ENCODE measurements at regions not wholly inside any gene's neighbourhood (a gene's known extent, or its start where the extent isn't known, plus 50 kb on each side); places are given as distances from the start of the nearest gene placed in this dataset.
A peak's percentile ranks its signal among the peaks of the same experiment; 100 is the strongest.

GRCh38 chr1:165073185-165074007 lies 283.1 kb downstream of the LMX1A start:
- peak; percentile 62 for DNase-seq (ENCODE audit: low read depth)

DNA sequence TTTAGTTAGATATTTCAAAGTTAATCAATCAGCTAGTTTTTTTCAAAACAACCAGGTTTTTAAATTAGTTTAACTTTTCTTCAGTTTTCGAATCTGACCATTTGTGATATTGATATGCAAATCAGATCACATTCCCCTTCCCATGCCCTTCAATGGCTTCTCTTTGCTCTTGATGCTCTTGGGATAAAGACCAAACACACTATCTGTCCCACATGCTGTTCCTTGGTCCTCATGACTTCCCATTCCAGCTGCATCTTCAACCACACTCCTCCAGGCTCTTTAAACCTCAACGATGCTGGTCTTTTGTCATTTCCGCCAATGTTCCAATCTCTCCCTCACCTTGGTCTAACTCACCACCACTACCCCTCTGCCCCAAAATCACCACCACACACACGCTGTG lies 285.8 kb downstream of the LMX1A start:
- no peak for DNase-seq (ENCODE audit: low read depth)

GRCh38 chr1:165069829-165070228 lies 286.7 kb downstream of the LMX1A start:
- no peak for DNase-seq (ENCODE audit: low read depth)

DNA sequence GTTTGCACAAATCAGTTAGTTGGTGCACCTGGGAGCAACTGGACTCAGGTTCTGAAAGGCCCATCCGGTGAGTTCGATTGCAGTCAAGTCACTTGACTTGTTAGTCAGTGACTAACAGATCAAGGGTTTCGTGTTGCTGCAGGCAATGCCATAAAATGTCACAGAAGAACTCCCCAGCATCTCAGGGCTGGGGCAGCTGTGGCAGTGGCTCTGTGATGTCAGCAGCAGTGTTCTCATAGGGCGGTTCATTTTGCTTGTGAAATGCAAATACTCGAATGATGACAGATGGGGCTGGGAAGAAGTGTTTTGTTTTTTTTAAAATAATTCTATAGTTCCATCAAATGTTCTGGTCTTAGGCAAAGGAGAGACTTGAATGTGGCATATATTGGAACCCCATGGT lies 287.8 kb downstream of the LMX1A start:
- peak; percentile 3 for DNase-seq (ENCODE audit: low read depth)

GRCh38 chr1:165067829-165068228 lies 288.7 kb downstream of the LMX1A start:
- no peak for DNase-seq (ENCODE audit: low read depth)

DNA sequence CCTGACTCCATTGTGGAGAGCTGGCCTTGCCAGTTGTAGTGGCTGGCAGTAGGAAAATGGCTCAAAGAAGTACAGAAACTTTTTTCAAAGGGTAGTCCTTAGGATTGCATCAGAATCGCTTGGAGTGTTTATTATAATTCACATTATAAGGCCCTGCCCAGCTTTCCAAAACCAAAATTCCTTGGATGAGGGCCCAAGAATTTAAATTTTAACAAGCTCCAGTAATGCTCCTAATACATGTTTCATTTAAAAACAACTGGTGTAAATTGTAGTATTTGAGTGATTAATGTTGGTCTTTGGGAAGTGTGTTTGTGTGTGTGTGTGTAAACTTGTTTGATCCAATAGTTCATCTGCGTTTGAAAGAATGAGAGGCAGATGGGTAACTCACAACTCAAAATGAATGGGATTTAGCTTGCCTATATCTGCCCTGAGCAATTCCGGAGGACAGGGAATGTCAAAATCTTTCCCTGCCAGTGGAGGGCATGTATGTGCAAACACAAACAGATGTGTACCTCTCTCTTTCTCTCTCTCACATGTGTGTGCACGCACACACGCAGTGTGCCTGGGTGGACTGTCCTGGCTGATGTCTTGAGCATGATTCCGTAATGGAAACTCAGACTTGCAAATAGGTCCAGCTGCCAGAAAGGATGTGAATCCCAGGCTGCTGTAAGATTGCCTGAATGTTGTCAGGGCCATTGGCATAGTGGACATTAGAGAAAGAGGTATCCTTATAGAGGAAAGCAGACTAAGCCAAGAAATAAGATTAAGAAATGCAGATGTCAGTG lies 293.1 kb downstream of the LMX1A start:
- DNase-seq (ENCODE audit: low read depth): no peak

DNA sequence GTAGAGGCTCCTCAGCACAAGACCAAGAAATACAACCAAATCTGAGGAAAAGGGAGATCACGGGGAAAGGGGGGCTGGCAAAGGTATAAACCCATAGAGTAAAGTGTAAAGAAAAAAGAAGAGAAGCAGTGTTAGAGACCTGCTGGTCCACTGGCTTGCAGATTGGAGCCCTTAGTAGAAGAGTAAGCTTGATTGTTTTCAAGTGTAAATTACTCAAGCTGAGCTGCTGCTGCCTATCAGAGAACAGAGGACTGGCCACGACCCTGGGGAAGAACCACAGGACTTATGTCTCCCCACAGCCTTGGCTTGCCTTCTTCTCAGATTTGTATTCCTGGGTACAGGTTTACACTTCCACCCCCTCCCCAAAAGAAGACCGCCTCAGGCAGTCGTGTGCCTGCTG lies 294.2 kb downstream of the LMX1A start:
- DNase-seq (ENCODE audit: low read depth): no peak

DNA sequence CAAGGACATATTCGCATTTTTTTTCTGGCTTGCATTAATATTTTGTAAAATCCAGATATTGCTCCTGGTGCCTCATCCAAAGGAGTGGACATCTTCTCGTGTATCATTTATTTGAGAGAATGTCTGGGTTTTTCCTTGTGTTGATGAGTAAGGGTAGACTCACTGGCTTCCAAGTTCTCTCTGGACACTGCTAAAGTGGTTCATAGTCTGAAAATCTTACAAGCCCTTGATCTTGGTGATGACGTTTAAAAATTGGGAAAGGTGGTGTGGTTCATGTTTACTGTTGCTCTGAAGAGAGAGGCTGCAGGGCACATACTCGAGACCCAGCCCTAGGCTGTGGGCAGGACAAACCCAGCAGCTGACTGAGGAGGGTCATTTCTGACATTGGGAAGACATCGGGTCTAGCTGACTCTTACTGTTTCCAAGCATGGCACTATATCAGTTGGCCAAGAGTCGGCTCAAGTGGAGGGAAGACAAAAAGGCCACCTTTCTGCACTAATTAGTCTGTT lies 296.2 kb downstream of the LMX1A start:
- no peak for DNase-seq (ENCODE audit: low read depth)

- DNase-seq (ENCODE audit: low read depth): no peak
Observed at GRCh38 chr1:165057956-165058355, 298.6 kb downstream of the LMX1A start.

DNA sequence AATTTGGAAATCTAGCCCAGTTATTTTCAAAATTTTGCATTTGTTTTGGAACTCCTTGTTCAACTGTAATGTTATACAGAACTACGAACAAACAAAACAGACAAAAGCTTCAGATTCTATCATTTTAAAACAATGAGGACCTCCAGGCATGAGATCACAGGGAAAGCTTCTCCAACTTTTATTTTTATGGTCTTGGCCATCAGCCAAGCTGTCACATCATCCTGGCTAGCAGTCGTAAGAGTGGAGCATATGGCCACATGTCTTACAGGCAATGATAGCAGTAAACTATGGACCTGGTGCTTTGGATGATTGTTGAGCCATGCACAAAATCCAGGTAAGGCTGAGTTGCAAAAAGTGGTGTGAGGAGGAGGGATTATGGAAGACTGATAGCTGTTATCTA lies 299.6 kb downstream of the LMX1A start:
- no peak for DNase-seq (ENCODE audit: low read depth)

DNA sequence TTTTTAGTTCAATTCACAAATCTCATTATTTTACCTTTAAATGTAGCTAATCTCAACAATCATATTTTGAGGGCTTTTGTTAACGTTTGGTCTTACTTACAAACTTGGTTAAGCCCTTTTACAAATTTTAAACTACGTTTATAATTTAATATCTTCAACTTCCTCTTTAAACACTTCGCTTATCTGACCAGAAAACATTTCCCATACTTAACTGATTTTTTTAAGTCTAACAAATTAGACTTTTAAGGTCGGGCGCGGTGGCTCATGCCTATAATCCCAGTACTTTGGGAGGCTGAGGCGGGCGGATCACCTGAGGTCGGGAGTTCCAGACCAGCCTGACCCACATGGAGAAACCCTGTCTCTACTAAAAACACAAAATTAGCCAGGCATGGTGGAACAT lies 300.9 kb downstream of the LMX1A start:
- DNase-seq (ENCODE audit: low read depth): no peak

GRCh38 chr1:165054627-165055026 lies 301.9 kb downstream of the LMX1A start:
- no peak for DNase-seq (ENCODE audit: low read depth)

GRCh38 chr1:165053351-165053750 lies 303.2 kb downstream of the LMX1A start:
- DNase-seq (ENCODE audit: low read depth): no peak

- DNase-seq (ENCODE audit: low read depth): no peak
Observed at GRCh38 chr1:165052936-165053335, 303.6 kb downstream of the LMX1A start.

DNA sequence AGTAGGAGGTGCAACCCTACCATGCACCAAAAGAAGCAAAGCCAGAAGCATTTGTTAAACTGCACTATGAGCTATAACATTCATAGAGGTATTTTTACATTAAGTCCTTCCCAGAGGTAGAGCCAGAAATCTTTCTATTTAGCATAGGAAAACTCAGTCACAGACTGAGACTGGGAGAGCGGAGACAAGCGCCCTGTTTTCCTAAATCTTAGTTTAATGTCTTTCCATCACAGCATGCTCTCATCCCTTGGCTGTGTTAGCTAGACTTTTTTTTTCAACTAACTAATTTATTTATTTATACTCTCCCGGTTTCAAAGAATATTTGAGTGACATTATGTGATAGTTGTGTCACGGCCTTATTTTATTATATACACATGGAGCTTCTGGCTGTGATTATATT lies 304.1 kb downstream of the LMX1A start:
- no peak for DNase-seq (ENCODE audit: low read depth)

DNA sequence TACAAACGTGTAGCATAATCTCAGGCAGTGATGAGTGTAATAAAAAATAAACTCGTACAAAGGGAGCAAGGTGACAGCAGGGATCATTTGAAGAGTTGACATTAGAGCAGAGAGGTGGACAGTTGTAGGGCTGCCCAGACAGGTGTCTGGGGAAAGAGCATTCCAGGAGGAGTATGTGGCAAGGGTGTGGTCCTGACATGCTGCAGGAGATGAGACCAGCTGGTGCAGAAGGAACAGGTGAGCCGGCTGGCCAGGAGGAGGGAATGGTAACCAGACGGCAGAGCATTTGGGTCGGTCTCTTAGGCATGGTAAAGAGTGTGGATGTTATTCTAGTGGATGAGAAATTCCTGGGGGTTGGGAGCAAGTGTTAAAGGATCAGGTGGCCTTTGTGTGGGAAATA lies 306.3 kb downstream of the LMX1A start:
- no peak for DNase-seq (ENCODE audit: low read depth)

- DNase-seq (ENCODE audit: low read depth): no peak
Observed at GRCh38 chr1:165047994-165048393, 308.5 kb downstream of the LMX1A start.

DNA sequence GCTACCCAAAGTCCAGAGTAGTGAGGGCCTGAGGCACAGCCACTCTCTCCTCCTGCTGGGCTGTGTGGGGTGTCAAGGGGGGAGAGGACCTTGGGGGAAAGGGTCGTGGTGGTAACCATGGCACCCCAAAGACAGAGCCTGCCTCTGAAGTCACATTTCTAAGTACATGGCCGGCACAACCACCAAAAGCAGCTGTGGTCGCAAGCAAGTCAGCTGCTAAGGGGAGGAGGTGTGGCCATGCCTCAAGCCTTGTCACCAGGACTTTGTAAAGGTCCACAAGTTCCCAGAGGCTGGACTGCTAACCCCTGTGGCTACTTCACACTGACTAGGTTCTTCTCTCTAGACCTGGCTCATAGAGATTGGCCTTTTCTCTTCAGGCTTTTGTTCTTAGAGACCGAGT lies 310.6 kb downstream of the LMX1A start:
- no peak for DNase-seq (ENCODE audit: low read depth)

- DNase-seq (ENCODE audit: low read depth): no peak
Observed at GRCh38 chr1:165040641-165041040, 315.9 kb downstream of the LMX1A start.

DNA sequence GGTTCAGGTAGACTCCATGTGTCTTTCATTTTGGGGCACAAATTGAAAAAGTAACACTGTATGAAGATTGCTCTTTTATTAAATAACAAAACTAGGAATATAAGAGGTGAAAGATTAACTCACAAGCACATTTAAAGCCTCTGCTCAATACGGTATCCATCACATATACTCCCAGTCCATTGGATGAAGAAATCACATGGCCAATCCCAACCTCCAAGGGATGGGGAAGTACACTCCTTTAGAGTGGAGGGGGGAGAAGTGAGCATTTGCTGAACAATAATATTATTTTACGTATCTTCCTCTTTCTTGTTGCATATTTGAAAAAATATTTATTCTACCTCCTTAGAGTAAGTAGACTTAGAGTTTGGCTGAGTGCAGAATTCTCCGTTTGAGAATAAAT lies 316.5 kb downstream of the LMX1A start:
- DNase-seq (ENCODE audit: low read depth): no peak

DNA sequence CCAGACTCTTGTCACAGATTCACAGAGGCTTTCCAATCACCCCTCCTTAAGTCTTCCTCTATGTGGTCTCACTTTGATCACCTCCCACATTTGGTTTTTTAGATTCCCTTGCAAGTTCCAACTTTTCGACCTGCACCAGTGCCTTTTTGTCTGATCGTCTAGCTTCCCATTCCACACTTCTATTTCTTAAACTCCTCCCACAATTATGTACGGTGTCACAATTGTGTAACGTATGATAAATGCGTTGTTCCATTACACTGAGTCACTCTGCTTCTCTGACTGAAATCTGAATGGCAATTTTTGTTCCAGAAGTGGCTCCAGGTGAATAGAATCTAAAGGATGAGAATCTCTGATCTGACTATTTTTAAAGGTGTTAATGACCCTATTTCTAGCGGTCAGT lies 320.1 kb downstream of the LMX1A start:
- no peak for DNase-seq (ENCODE audit: low read depth)

DNA sequence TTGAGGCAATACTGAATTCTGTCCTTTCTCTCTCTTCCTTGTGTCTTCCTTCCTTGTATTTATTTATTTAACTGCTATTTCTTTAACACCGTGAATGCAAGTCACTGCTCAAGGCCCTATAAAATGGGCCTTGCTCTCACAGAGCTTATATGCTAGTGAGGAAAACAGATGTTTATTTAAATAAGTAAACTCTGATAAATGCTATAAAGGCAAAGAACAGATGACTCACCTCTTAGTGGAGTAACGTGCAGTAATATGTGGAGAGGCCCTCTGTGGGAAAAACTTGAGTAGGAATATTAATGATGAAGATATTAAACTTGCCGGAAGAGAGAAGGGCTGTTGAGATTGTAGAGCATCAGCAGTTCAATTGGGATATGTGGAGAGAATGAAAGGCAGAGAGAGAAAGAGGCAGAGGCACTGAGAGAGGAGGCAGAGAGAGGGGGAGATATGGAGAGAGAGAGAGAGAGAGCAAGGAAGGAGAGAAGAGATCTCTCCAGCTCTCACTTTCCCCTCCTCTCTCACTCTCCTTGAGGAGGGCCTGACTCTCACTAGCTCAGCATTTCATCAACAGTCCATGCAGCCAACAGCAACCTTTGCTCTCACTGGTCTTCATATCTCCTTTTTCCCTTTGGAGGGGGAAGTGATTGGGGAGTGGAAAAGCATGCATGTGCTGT lies 322.2 kb downstream of the LMX1A start:
- no peak for DNase-seq (ENCODE audit: low read depth)
